Small intestine (tissue), 7 donors: ENCODE measurements at regions not wholly inside any gene's neighbourhood (a gene's known extent, or its start where the extent isn't known, plus 50 kb on each side); places are given as distances from the start of the nearest gene placed in this dataset.
"Not testable (repeated sequence)": the region's sequence is repeated elsewhere in the genome, so short reads cannot be mapped to it uniquely, and the experiment has no call there.

Experiments
- DNase-seq, 2 donors: peaks; one replicate each; pipeline versions ENCODE4 v3.0.0 to v3.0.0-alpha.2; 2013
- FAIRE-seq: peaks from 2 replicates; lab custom pipeline; 2012; peaks lifted over from hg19 to GRCh38; lab: Jason Lieb, UNC
- H3K27ac ChIP-seq, 3 donors: one replicate each; pipeline ENCODE4 v1.5.1; 2013; ENCODE audit warnings: low read length in 2 of 3, mild to moderate bottlenecking in 2 of 3, control low read depth in 1 of 3, inconsistent platforms in 1 of 3, low read depth in 1 of 3, moderate library complexity in 1 of 3
- H3K27me3 ChIP-seq, 3 donors: one replicate each; pipeline ENCODE4 v1.6.1; 2013; ENCODE audit warnings: low read length in 3 of 3, inconsistent platforms in 1 of 3; ENCODE audit not compliant: control insufficient read depth in 3 of 3, insufficient read depth in 3 of 3
- H3K36me3 ChIP-seq, 3 donors: one replicate each; pipeline ENCODE4 v1.6.1; 2013; ENCODE audit warnings: low read length in 3 of 3, inconsistent platforms in 1 of 3, low read depth in 1 of 3, mild to moderate bottlenecking in 1 of 3, moderate library complexity in 1 of 3; ENCODE audit not compliant: control insufficient read depth in 3 of 3, insufficient read depth in 2 of 3
- H3K4me1 ChIP-seq, 3 donors: one replicate each; pipeline ENCODE4 v1.6.1; 2013; ENCODE audit warnings: low read length in 2 of 3, inconsistent platforms in 1 of 3, low read depth in 1 of 3, mild to moderate bottlenecking in 1 of 3, moderate library complexity in 1 of 3; ENCODE audit not compliant: control insufficient read depth in 3 of 3, insufficient read depth in 2 of 3
- H3K4me3 ChIP-seq, 3 donors: one replicate each; pipeline ENCODE4 v1.5.1; 2013; ENCODE audit warnings: low read length in 3 of 3, control low read depth in 1 of 3, inconsistent platforms in 1 of 3, low read depth in 1 of 3, mild to moderate bottlenecking in 1 of 3, moderate library complexity in 1 of 3
- H3K9me3 ChIP-seq, 2 donors: one replicate each; pipeline ENCODE4 v1.6.1; 2013; ENCODE audit warnings: low read depth in 1 of 2, low read length in 1 of 2; ENCODE audit not compliant: control insufficient read depth in 2 of 2, insufficient read depth in 1 of 2
- WGBS, 3 donors: extraction: QIAGEN DNeasy Blood & Tissue Kit; methylation state at CpG; one replicate each; pipeline ENCODE4 v1.1.7; 2013; 5-methylcytosine and 5-hydroxymethylcytosine counted together
- donor health status: healthy with polysubstance abuse.
- donor health status: control.
- donor health status: control.
- donor health status: Bipolar disorder and iron deficiency.
- donor health status: healthy.

- WGBS, 3 donors: 81 to 94% (median 88%) methylated on average over 4 of the region's 6 CpGs
These were observed 353.5 kb upstream of the UBE2E2 start for GRCh38 chr3:22849583-22849982.

GRCh38 chr3:22856811-22857210, 346.3 kb upstream of the UBE2E2 start:
- no peak for DNase-seq

More at GRCh38 chr3:22849583-22849982, 353.5 kb upstream of the UBE2E2 start:
- not testable (repeated sequence) for H3K27ac ChIP-seq, FAIRE-seq, H3K4me1 ChIP-seq, H3K36me3 ChIP-seq, H3K9me3 ChIP-seq, H3K27me3 ChIP-seq, H3K4me3 ChIP-seq, DNase-seq

GRCh38 chr3:22858486-22858885, 344.6 kb upstream of the UBE2E2 start:
- Histone ChIP-seq H3K4me1 (no peaks in the 10 kb centered on the region), H3K9me3 (no peaks in the 10 kb centered on the region), H3K27ac (no peak overlapping the region), H3K27me3 (no peaks in the 10 kb centered on the region), H3K4me3 (no peak overlapping the region), H3K36me3 (no peaks in the 10 kb centered on the region)
- DNase-seq (no peak), FAIRE-seq (no peak)
- 42 to 63% (median 46%) methylated on average over 2 of the region's 2 CpGs for WGBS, 3 donors

More at GRCh38 chr3:22856811-22857210, 346.3 kb upstream of the UBE2E2 start:
- Histone ChIP-seq H3K27me3 (no peaks in the 10 kb centered on the region), H3K36me3 (no peaks in the 10 kb centered on the region), H3K27ac (no peak overlapping the region), H3K4me1 (no peaks in the 10 kb centered on the region), H3K9me3 (no peaks in the 10 kb centered on the region), H3K4me3 (no peak overlapping the region)
- no peak for FAIRE-seq
- 85 to 88% (median 87%) methylated on average over 3 of the region's 3 CpGs for WGBS, 3 donors

GRCh38 chr3:22859618-22860017, 343.5 kb upstream of the UBE2E2 start:
- no peaks in the 10 kb centered on the region for H3K9me3 ChIP-seq
- H3K27me3 ChIP-seq: no peaks in the 10 kb centered on the region
- H3K27ac ChIP-seq: no peak overlapping the region
- no peaks in the 10 kb centered on the region for H3K4me1 ChIP-seq
- FAIRE-seq (no peak), DNase-seq (no peak)
- H3K4me3 ChIP-seq: no peak overlapping the region
- no peaks in the 10 kb centered on the region for H3K36me3 ChIP-seq

GRCh38 chr3:22861426-22861825, 341.7 kb upstream of the UBE2E2 start:
- 65 to 83% (median 74%) methylated on average over 3 of the region's 3 CpGs for WGBS, 3 donors
- no peaks in the 10 kb centered on the region for H3K27me3 ChIP-seq
- H3K36me3 ChIP-seq: no peaks in the 10 kb centered on the region
- FAIRE-seq: no peak
- H3K9me3 ChIP-seq: no peaks in the 10 kb centered on the region
- no peak for DNase-seq
- H3K4me1 ChIP-seq: no peaks in the 10 kb centered on the region
- H3K4me3 ChIP-seq: no peak overlapping the region
- no peak overlapping the region for H3K27ac ChIP-seq

GRCh38 chr3:22862111-22862510, 341.0 kb upstream of the UBE2E2 start:
- Histone ChIP-seq H3K4me1 (no peaks in the 10 kb centered on the region), H3K36me3 (no peaks in the 10 kb centered on the region), H3K9me3 (no peaks in the 10 kb centered on the region), H3K4me3 (no peak overlapping the region), H3K27me3 (no peaks in the 10 kb centered on the region), H3K27ac (no peak overlapping the region)
- WGBS, 3 donors: 76 to 90% (median 78%) methylated on average over 5 of the region's 5 CpGs
- no peak for FAIRE-seq
- no peak for DNase-seq

- not testable (repeated sequence) for H3K27me3 ChIP-seq, H3K4me3 ChIP-seq, H3K4me1 ChIP-seq, FAIRE-seq, H3K27ac ChIP-seq, H3K9me3 ChIP-seq, DNase-seq, H3K36me3 ChIP-seq
- WGBS, 3 donors: 79 to 90% (median 85%) methylated on average over 2 of the region's 2 CpGs
These were observed 320.3 kb upstream of the UBE2E2 start for GRCh38 chr3:22882834-22883233.

- H3K4me1 ChIP-seq: no peaks in the 10 kb centered on the region
- no peaks in the 10 kb centered on the region for H3K9me3 ChIP-seq
- H3K27ac ChIP-seq: no peak overlapping the region
- no peak for DNase-seq
- H3K4me3 ChIP-seq: no peak overlapping the region
- no peaks in the 10 kb centered on the region for H3K36me3 ChIP-seq
- FAIRE-seq: no peak
- peaks cover 0 to 1% (median 0%) of the 10 kb centered on the region in 3 donors for H3K27me3 ChIP-seq
These were observed 318.1 kb upstream of the UBE2E2 start for GRCh38 chr3:22885039-22885438.

GRCh38 chr3:22885574-22886341, 317.4 kb upstream of the UBE2E2 start:
- Histone ChIP-seq H3K9me3 (no peaks in the 10 kb centered on the region), H3K36me3 (no peaks in the 10 kb centered on the region), H3K4me3 (no peak overlapping the region), H3K27me3 (peaks cover 0 to 1% (median 0%) of the 10 kb centered on the region in 3 donors), H3K27ac (no peak overlapping the region), H3K4me1 (no peaks in the 10 kb centered on the region)
- WGBS, 3 donors: 55 to 77% (median 59%) methylated on average over 6 of the region's 6 CpGs
- FAIRE-seq: no peak
- no peak for DNase-seq
